Liver (tissue), 3 donors: ENCODE measurements at regions not wholly inside any gene's neighbourhood (a gene's known extent, or its start where the extent isn't known, plus 50 kb on each side); places are given as distances from the start of the nearest gene placed in this dataset.

Experiments
- EGR1 ChIP-seq, 2 donors: IDR thresholded peaks; 2 replicates each; pipeline ENCODE4 v1.6.1; 2016 to 2018; ENCODE audit warnings: antibody characterized with exemption in 2 of 2, low read depth in 2 of 2
- GABPA ChIP-seq, 2 donors: IDR thresholded peaks in 1 of 2; conservative IDR thresholded peaks in 1 of 2; 2 replicates each; pipeline ENCODE4 v1.6.1; 2016; ENCODE audit warnings: antibody characterized with exemption in 2 of 2, mild to moderate bottlenecking in 1 of 2, moderate library complexity in 1 of 2
- HNF4G ChIP-seq: IDR thresholded peaks from 2 replicates; pipeline ENCODE4 v1.6.1; 2016; ENCODE audit warnings: antibody characterized with exemption
- JUND ChIP-seq, 2 donors: IDR thresholded peaks; 2 replicates each; pipeline ENCODE4 v1.6.1; 2016; ENCODE audit warnings: antibody characterized with exemption in 2 of 2
- RAD21 ChIP-seq, 2 donors: IDR thresholded peaks; 2 replicates each; pipeline ENCODE4 v1.6.1; 2016; ENCODE audit warnings: antibody characterized with exemption in 2 of 2, mild to moderate bottlenecking in 2 of 2
- RXRA ChIP-seq, 2 donors: IDR thresholded peaks; 2 replicates each; pipeline ENCODE4 v1.6.1; 2017 to 2018; ENCODE audit warnings: antibody characterized with exemption in 2 of 2, mild to moderate bottlenecking in 1 of 2
- SP1 ChIP-seq: IDR thresholded peaks from 2 replicates; pipeline ENCODE4 v1.6.1; 2018; ENCODE audit warnings: antibody characterized with exemption, mild to moderate bottlenecking
- TAF1 ChIP-seq: conservative IDR thresholded peaks from 2 replicates; pipeline ENCODE4 v1.6.1; 2016; ENCODE audit warnings: antibody characterized with exemption, mild to moderate bottlenecking
- YY1 ChIP-seq: IDR thresholded peaks from 2 replicates; pipeline ENCODE4 v1.6.1; 2016; ENCODE audit warnings: antibody characterized with exemption, mild to moderate bottlenecking
- TF ChIP-seq, protein P1 (sequence below): IDR thresholded peaks from 2 replicates; pipeline ENCODE4 v1.6.1; 2016; ENCODE audit warnings: antibody characterized with exemption, mild to moderate bottlenecking
- TF ChIP-seq, protein P2 (sequence below): fragments of 150-350 bp; IDR thresholded peaks from 2 replicates; pipeline ENCODE4 v1.5.1; 2017; ENCODE audit warnings: improper control_type of control experiment, low read depth, low read length; ENCODE audit not compliant: missing input control
- TF ChIP-seq, protein P3 (sequence below): IDR thresholded peaks from 2 replicates; pipeline ENCODE4 v1.6.1; 2016; ENCODE audit warnings: antibody characterized with exemption
- TF ChIP-seq, protein P4 (sequence below): IDR thresholded peaks from 2 replicates; pipeline ENCODE4 v1.6.1; 2016; ENCODE audit warnings: antibody characterized with exemption
- TF ChIP-seq, protein P5 (sequence below): IDR thresholded peaks from 2 replicates; pipeline ENCODE4 v1.6.1; 2016; ENCODE audit warnings: antibody characterized with exemption
- donor health status: healthy.
- donor health status: healthy.

DNA sequence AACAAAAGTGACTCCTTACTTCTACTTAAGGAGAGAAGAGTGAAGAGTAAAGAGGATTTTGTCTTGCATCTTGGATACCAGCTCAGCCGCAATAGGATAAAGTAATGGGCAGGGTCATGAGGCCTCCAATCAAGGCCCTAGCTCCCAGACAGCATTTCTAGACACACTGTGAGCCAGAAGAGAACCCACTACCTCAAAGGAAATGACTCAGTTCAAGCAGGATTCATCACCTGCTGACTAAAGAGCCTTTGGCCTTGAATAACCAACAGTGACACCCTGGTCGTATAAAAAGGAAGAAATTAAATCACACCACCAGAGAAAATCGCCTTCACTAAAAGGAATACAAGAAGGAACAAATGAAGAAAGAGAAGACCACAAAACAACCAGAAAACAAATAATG lies 416.1 kb downstream of the PCDH18 start:
- TF ChIP-seq, protein P1, sequence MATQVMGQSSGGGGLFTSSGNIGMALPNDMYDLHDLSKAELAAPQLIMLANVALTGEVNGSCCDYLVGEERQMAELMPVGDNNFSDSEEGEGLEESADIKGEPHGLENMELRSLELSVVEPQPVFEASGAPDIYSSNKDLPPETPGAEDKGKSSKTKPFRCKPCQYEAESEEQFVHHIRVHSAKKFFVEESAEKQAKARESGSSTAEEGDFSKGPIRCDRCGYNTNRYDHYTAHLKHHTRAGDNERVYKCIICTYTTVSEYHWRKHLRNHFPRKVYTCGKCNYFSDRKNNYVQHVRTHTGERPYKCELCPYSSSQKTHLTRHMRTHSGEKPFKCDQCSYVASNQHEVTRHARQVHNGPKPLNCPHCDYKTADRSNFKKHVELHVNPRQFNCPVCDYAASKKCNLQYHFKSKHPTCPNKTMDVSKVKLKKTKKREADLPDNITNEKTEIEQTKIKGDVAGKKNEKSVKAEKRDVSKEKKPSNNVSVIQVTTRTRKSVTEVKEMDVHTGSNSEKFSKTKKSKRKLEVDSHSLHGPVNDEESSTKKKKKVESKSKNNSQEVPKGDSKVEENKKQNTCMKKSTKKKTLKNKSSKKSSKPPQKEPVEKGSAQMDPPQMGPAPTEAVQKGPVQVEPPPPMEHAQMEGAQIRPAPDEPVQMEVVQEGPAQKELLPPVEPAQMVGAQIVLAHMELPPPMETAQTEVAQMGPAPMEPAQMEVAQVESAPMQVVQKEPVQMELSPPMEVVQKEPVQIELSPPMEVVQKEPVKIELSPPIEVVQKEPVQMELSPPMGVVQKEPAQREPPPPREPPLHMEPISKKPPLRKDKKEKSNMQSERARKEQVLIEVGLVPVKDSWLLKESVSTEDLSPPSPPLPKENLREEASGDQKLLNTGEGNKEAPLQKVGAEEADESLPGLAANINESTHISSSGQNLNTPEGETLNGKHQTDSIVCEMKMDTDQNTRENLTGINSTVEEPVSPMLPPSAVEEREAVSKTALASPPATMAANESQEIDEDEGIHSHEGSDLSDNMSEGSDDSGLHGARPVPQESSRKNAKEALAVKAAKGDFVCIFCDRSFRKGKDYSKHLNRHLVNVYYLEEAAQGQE = no peak
- TF ChIP-seq, protein P2, sequence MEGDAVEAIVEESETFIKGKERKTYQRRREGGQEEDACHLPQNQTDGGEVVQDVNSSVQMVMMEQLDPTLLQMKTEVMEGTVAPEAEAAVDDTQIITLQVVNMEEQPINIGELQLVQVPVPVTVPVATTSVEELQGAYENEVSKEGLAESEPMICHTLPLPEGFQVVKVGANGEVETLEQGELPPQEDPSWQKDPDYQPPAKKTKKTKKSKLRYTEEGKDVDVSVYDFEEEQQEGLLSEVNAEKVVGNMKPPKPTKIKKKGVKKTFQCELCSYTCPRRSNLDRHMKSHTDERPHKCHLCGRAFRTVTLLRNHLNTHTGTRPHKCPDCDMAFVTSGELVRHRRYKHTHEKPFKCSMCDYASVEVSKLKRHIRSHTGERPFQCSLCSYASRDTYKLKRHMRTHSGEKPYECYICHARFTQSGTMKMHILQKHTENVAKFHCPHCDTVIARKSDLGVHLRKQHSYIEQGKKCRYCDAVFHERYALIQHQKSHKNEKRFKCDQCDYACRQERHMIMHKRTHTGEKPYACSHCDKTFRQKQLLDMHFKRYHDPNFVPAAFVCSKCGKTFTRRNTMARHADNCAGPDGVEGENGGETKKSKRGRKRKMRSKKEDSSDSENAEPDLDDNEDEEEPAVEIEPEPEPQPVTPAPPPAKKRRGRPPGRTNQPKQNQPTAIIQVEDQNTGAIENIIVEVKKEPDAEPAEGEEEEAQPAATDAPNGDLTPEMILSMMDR = no peak
- TF ChIP-seq, protein P3, sequence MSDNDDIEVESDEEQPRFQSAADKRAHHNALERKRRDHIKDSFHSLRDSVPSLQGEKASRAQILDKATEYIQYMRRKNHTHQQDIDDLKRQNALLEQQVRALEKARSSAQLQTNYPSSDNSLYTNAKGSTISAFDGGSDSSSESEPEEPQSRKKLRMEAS = no peak
- TF ChIP-seq YY1 (no peak), EGR1 (IDR thresholded peaks at IDR 0.05; ENCODE audit: low read depth in 2 of 2) (no peak), RXRA (IDR thresholded peaks at IDR 0.05) (no peak), SP1 (no peak), RAD21 (IDR thresholded peaks at IDR 0.05) (no peak), JUND (IDR thresholded peaks at IDR 0.05) (no peak), GABPA (IDR thresholded peaks at IDR 0.05 in 1 of 2, conservative IDR thresholded peaks at IDR 0.05 in 1 of 2) (no peak), TAF1 (no peak), HNF4G (no peak)
- TF ChIP-seq, protein P4, sequence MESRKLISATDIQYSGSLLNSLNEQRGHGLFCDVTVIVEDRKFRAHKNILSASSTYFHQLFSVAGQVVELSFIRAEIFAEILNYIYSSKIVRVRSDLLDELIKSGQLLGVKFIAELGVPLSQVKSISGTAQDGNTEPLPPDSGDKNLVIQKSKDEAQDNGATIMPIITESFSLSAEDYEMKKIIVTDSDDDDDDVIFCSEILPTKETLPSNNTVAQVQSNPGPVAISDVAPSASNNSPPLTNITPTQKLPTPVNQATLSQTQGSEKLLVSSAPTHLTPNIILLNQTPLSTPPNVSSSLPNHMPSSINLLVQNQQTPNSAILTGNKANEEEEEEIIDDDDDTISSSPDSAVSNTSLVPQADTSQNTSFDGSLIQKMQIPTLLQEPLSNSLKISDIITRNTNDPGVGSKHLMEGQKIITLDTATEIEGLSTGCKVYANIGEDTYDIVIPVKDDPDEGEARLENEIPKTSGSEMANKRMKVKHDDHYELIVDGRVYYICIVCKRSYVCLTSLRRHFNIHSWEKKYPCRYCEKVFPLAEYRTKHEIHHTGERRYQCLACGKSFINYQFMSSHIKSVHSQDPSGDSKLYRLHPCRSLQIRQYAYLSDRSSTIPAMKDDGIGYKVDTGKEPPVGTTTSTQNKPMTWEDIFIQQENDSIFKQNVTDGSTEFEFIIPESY = no peak
- TF ChIP-seq, protein P5, sequence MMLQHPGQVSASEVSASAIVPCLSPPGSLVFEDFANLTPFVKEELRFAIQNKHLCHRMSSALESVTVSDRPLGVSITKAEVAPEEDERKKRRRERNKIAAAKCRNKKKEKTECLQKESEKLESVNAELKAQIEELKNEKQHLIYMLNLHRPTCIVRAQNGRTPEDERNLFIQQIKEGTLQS = no peak
